ENCODE measurements at regions not wholly inside any gene's neighbourhood (a gene's known extent, or its start where the extent isn't known, plus 50 kb on each side); places are given as distances from the start of the nearest gene placed in this dataset.

DNA sequence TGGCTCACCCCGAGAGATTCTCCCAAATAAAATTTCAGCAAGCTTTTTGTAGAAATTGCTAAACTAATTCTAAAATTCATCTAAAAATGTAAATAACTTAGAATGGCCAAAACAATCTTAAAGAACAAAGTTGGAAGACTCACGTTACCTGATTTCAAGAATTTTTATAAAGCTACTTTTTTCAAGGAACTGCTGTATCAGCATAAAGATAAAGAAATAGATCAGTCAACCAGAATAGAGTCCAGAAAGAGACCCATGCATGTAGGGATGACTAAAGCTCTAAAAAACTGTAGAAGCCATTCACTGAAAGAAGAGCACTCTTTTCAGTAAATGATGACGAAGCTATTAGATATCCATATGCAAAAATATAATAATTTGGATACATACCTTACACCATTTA lies 652.1 kb downstream of the TBC1D32 start:
- WGBS, 2 donors = 79 to 80% methylated on average over 3 of the region's 3 CpGs
- Histone ChIP-seq H3K4me3 (no peak overlapping the region), H3K4me1 (no peaks in the 10 kb centered on the region), H3K9me3 (no peaks in the 10 kb centered on the region), H3K27me3 (no peaks in the 10 kb centered on the region), H3K36me3 (no peaks in the 10 kb centered on the region), H3K27ac (no peak overlapping the region)
- DNase-seq = no peak
- TF ChIP-seq EP300 (IDR thresholded peaks at IDR 0.05) (no peak), POLR2AphosphoS5 (IDR thresholded peaks at IDR 0.05) (no peak), CTCF (IDR thresholded peaks at IDR 0.05) (no peak), POLR2A (IDR thresholded peaks at IDR 0.05) (no peak)
- intact Hi-C loops (cut with DNase I) = no loop called here

DNA sequence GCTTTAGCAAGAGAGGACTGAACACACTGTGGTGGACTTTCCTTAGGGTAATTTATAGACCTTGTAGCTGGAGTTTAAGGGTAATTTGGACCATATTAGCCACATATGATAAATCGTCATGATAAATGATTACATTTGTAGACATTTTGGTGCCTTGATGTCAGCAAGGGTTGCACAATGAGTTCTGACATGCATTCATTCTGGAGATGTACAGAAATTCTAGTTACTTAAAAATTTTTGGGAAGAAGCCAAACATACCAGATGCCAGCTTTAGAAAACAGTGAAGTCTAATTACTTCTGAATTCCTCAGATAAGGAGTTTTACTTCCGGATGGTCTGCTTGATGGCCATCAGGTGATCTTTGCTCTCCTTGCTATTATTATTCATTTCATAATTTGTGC lies 653.1 kb downstream of the TBC1D32 start:
- Histone ChIP-seq H3K27ac (no peak overlapping the region), H3K4me1 (no peaks in the 10 kb centered on the region), H3K27me3 (no peaks in the 10 kb centered on the region), H3K9me3 (no peaks in the 10 kb centered on the region), H3K36me3 (no peaks in the 10 kb centered on the region), H3K4me3 (no peak overlapping the region)
- 53 to 77% methylated on average over 2 of the region's 2 CpGs for WGBS, 2 donors
- TF ChIP-seq EP300 (IDR thresholded peaks at IDR 0.05) = no peak
- no peak for DNase-seq
- intact Hi-C loops (cut with DNase I) = no loop called here

- 73 to 82% methylated on average over 3 of the region's 3 CpGs for WGBS, 2 donors
- TF ChIP-seq POLR2AphosphoS5 (IDR thresholded peaks at IDR 0.05) (no peak), EP300 (IDR thresholded peaks at IDR 0.05) (no peak), CTCF (IDR thresholded peaks at IDR 0.05) (no peak), POLR2A (IDR thresholded peaks at IDR 0.05) (no peak)
- DNase-seq = no peak
- no peaks in the 10 kb centered on the region for H3K36me3 ChIP-seq
- intact Hi-C loops (cut with DNase I) = no loop called here
- no peak overlapping the region for H3K27ac ChIP-seq
- no peaks in the 10 kb centered on the region for H3K27me3 ChIP-seq
- no peaks in the 10 kb centered on the region for H3K4me1 ChIP-seq
- no peaks in the 10 kb centered on the region for H3K9me3 ChIP-seq
- no peak overlapping the region for H3K4me3 ChIP-seq
Measured at GRCh38 chr6:120675886-120676285, 658.4 kb downstream of the TBC1D32 start.

- H3K4me3 ChIP-seq = no peak overlapping the region
- 27 to 53% methylated on average over 4 of the region's 4 CpGs for WGBS, 2 donors
- no peak for DNase-seq
- intact Hi-C loops (cut with DNase I) = no loop called here
- H3K4me1 ChIP-seq = no peaks in the 10 kb centered on the region
- no peak for TF ChIP-seq POLR2A (IDR thresholded peaks at IDR 0.05)
- no peak for TF ChIP-seq EP300 (IDR thresholded peaks at IDR 0.05)
- no peak for TF ChIP-seq CTCF (IDR thresholded peaks at IDR 0.05)
- no peak for TF ChIP-seq POLR2AphosphoS5 (IDR thresholded peaks at IDR 0.05)
- no peaks in the 10 kb centered on the region for H3K36me3 ChIP-seq
- no peak overlapping the region for H3K27ac ChIP-seq
- H3K27me3 ChIP-seq = no peaks in the 10 kb centered on the region
- H3K9me3 ChIP-seq = no peaks in the 10 kb centered on the region
Measured at GRCh38 chr6:120671519-120671918, 662.8 kb downstream of the TBC1D32 start.

GRCh38 chr6:120652506-120652905 lies 681.8 kb downstream of the TBC1D32 start:
- intact Hi-C loops (cut with DNase I) = no loop called here
- Histone ChIP-seq H3K36me3 (no peaks in the 10 kb centered on the region), H3K27me3 (no peaks in the 10 kb centered on the region), H3K27ac (no peak overlapping the region), H3K4me1 (no peaks in the 10 kb centered on the region), H3K4me3 (no peak overlapping the region), H3K9me3 (no peaks in the 10 kb centered on the region)
- 60 to 81% methylated on average over 2 of the region's 2 CpGs for WGBS, 2 donors
- no peak for TF ChIP-seq POLR2A (IDR thresholded peaks at IDR 0.05)
- no peak for TF ChIP-seq EP300 (IDR thresholded peaks at IDR 0.05)
- no peak for TF ChIP-seq POLR2AphosphoS5 (IDR thresholded peaks at IDR 0.05)
- no peak for TF ChIP-seq CTCF (IDR thresholded peaks at IDR 0.05)
- DNase-seq = no peak

Measured in sigmoid colon (tissue), 6 donors.